D721Med (cell line): ENCODE measurements at regions not wholly inside any gene's neighbourhood (a gene's known extent, or its start where the extent isn't known, plus 50 kb on each side); places are given as distances from the start of the nearest gene placed in this dataset.
"Not testable (repeated sequence)": the region's sequence is repeated elsewhere in the genome, so short reads cannot be mapped to it uniquely, and the experiment has no call there.

Experiments
- DNase-seq: peaks from one replicate; pipeline ENCODE4 v3.0.0; 2011; ENCODE audit warnings: low spot score; ENCODE audit not compliant: insufficient read length
- FAIRE-seq: peaks from 2 replicates; lab custom pipeline; 2011; peaks lifted over from hg19 to GRCh38; lab: Jason Lieb, UNC
- CTCF ChIP-seq: IDR thresholded peaks from 2 replicates; pipeline ENCODE4 v1.5.1; 2012; ENCODE audit warnings: mild to moderate bottlenecking, control low read depth; ENCODE audit not compliant: insufficient read depth; ENCODE audit errors: missing control alignments

- no peak for TF ChIP-seq CTCF
- no peak for DNase-seq
- no peak for FAIRE-seq
Observed at GRCh38 chr21:38639571-38640354, 141.5 kb upstream of the ERG start.

DNA sequence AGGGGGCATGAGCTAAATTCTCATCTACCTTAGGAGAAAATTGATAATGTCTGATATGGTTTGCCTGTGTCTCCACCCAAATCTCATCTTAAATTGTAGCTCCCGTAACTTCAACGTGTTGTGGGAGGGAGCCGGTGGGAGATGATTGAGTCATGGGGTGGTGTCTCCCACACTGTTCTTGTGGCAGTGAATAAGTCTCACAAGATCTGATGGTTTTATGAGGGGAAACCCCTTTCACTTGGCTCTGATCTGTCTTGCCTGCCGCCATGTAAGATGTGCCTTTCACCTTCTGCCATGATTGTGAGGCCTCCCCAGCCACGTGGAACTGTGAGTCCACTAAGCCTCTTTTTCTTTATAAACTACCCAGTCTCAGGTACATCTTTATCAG, 142.1 kb upstream of the ERG start:
- not testable (repeated sequence) for FAIRE-seq, DNase-seq

- no peak for FAIRE-seq
Observed at GRCh38 chr21:38643404-38644023, 145.2 kb upstream of the ERG start.

DNA sequence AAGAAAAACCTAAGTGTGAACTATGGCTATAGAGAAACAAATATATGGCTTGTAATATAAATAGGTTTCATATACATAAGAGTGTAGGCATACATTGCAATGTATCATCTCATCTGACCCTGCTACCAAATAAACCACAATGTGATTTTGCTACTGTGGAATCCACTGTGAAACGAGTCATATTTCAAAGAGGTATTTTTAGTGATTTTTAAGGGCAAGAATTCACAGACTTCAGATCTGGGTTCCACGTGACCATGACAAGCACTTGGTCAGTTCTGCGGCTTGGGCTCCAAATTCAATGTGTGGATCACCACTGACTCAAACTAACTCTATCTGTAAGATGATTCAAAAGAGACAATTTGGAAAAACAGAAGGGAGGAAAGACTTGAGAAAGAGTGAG, 147.0 kb upstream of the ERG start:
- FAIRE-seq (no peak), DNase-seq (no peak)
- TF ChIP-seq CTCF: no peak

More at GRCh38 chr21:38643404-38644023, 145.2 kb upstream of the ERG start:
- no peak for TF ChIP-seq CTCF
- DNase-seq: no peak

DNA sequence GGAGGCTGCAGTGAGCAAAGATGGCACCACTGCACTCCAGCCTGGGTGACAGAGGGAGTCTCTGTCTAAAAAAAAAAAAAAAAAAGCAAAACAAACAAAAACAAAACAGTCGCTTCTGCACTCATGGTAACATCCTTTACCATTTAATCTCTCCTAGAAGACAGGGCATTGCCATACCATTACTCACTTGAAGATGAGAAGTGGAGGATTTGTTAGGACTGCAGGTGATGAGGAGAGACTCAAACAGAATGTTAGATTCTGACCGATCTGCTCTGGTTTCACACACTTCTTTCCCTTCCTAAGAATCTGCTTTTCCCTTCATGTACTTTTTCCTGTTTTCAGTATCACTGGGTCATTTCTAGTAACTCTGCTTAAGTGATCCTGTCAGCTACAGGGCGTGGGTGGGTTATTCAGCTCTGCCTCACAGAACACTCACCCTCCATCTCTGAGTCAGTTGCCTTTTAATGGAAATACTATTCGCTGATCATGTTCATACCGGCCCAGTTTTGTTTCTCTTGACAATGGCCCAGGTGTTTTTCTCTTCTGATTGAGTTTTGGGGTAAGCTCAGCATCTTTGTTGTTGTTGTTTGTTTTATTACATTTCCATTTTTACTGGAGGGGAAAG, 148.0 kb upstream of the ERG start:
- FAIRE-seq (no peak), DNase-seq (no peak)
- no peak for TF ChIP-seq CTCF

GRCh38 chr21:38649120-38649519, 150.8 kb upstream of the ERG start:
- no peak for FAIRE-seq

More at GRCh38 chr21:38649120-38649519, 150.8 kb upstream of the ERG start:
- DNase-seq: no peak
- no peak for TF ChIP-seq CTCF
